SU-DHL-6 (cell line): ENCODE measurements at regions not wholly inside any gene's neighbourhood (a gene's known extent, or its start where the extent isn't known, plus 50 kb on each side); places are given as distances from the start of the nearest gene placed in this dataset.

Experiments
- H2AFZ ChIP-seq: fragments of 200-600 bp; sonication (generic); 2 replicates; pipeline ENCODE4 v1.6.1; 2014; ENCODE audit warnings: low read depth, mild to moderate bottlenecking, moderate library complexity, mixed read lengths, antibody characterized with exemption, low read length; ENCODE audit not compliant: severe bottlenecking
- H3F3A ChIP-seq: fragments of 200-600 bp; shearing (Covaris generic); 2 replicates; pipeline ENCODE4 v1.6.0; 2016; ENCODE audit warnings: antibody characterized with exemption, mild to moderate bottlenecking; ENCODE audit not compliant: insufficient read depth
- H3K27ac ChIP-seq: fragments of 200-600 bp; sonication (generic); 2 replicates; pipeline ENCODE4 v1.5.1; 2016; ENCODE audit warnings: low read depth, mild to moderate bottlenecking, low read length, moderate library complexity, mixed read lengths
- H3K27me3 ChIP-seq: fragments of 200-600 bp; sonication (generic), shearing (Covaris generic); 2 replicates; pipeline ENCODE4 v1.6.0; 2014; ENCODE audit warnings: mild to moderate bottlenecking, low read length
- H3K36me3 ChIP-seq: fragments of 200-600 bp; sonication (generic); 2 replicates; pipeline ENCODE4 v1.6.1; 2014; ENCODE audit warnings: mild to moderate bottlenecking, low read length, mixed read lengths
- H3K4me2 ChIP-seq: fragments of 300-600, 200-600 bp; shearing (Covaris generic), sonication (generic); 2 replicates; pipeline ENCODE4 v1.6.0; 2014; ENCODE audit warnings: low read length, low read depth, mild to moderate bottlenecking; ENCODE audit not compliant: poor library complexity, severe bottlenecking
- H3K4me3 ChIP-seq: fragments of 200-600 bp; sonication (generic); 2 replicates; pipeline ENCODE4 v1.5.1; 2014; ENCODE audit warnings: antibody characterized with exemption, low read length, mild to moderate bottlenecking, mixed read lengths; ENCODE audit not compliant: insufficient read depth, poor library complexity, severe bottlenecking
- H3K79me2 ChIP-seq: fragments of 200-600 bp; sonication (generic); 2 replicates; pipeline ENCODE4 v1.6.1; 2014; ENCODE audit warnings: mild to moderate bottlenecking, low read length, moderate library complexity; ENCODE audit not compliant: insufficient read depth
- H3K9ac ChIP-seq: fragments of 200-600 bp; sonication (generic); 2 replicates; pipeline ENCODE4 v1.7.0; 2014; ENCODE audit warnings: mild to moderate bottlenecking, low read length
- H3K9me2 ChIP-seq: fragments of 200-600 bp; sonication (generic); replicated peaks from 2 replicates; pipeline ENCODE4 v1.6.1; 2014; ENCODE audit warnings: low read length; ENCODE audit not compliant: insufficient read depth
- H3K9me3 ChIP-seq: fragments of 200-600 bp; sonication (generic); 2 replicates; pipeline ENCODE4 v1.6.1; 2014; ENCODE audit warnings: low read length, mixed read lengths; ENCODE audit not compliant: insufficient read depth
- H4K20me1 ChIP-seq: fragments of 200-600 bp; sonication (generic); 2 replicates; pipeline ENCODE4 v1.6.1; 2014; ENCODE audit warnings: low read depth, mild to moderate bottlenecking, antibody characterized with exemption, low read length, moderate library complexity, mixed read lengths
- EZH2phosphoT487 ChIP-seq: fragments of 200-600 bp; sonication (generic), shearing (Covaris generic); conservative IDR thresholded peaks from 2 replicates; pipeline ENCODE4 v1.6.1; 2018; ENCODE audit warnings: mild to moderate bottlenecking, antibody characterized with exemption, low read length, moderate library complexity, mixed read lengths
- TF ChIP-seq, protein P1 (sequence below): fragments of 200-600 bp; sonication (generic); IDR thresholded peaks from one replicate; pipeline ENCODE4 v1.5.1; 2017; ENCODE audit warnings: antibody characterized with exemption, mild to moderate bottlenecking, low read length, moderate library complexity; ENCODE audit not compliant: insufficient read depth, poor library complexity, severe bottlenecking

DNA sequence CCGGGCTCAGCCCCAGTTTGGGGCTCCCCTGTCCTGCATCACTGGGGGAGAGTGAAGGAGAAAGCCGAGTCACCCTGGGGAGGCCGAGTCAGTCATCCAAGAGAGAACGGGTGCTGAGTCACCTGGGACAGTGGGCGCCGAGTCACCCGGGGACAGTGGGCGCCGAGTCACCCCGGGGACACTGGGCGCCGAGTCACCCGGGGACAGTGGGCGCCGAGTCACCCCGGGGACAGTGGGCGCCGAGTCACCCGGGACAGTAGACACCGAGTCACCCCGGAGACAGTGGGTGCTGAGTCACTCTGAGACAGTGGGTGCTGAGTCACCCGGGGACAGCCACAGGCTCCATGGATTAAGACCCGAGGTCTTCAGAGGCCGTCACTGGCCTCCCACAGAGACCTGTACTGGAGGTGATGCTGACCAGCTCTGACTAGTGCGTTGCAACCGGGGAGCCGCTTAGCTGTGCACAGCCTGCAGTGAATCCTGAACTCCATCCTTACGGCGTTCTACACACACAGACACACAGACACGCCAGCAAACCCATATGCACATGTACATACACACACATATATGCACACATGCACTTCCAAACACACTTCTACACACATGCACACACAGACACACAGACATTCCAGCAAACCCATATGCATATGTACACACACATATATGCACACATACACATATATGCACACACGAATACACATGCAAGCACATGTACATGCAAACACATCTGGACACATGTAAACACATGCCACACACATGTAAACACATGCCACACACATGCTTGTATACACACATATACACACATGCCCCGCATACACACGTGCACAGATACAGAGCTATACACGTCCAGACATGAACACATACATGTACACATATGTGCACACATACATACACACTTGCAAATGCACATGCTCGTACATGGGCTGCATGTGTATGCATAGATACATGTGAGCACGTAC, 64.9 kb upstream of the GALNT9 start:
- H2AFZ ChIP-seq = no peak overlapping the region
- H3F3A ChIP-seq = no peaks in the 10 kb centered on the region
- H3K27ac ChIP-seq = no peak overlapping the region
- H3K36me3 ChIP-seq = no peaks in the 10 kb centered on the region
- H3K79me2 ChIP-seq = no peaks in the 10 kb centered on the region
- H3K9ac ChIP-seq = no peak overlapping the region
- no peak overlapping the region for H3K4me3 ChIP-seq
- no peaks in the 10 kb centered on the region for H3K9me3 ChIP-seq
- no peak overlapping the region for H3K4me2 ChIP-seq
- no peak for TF ChIP-seq EZH2phosphoT487
- TF ChIP-seq, protein P1, sequence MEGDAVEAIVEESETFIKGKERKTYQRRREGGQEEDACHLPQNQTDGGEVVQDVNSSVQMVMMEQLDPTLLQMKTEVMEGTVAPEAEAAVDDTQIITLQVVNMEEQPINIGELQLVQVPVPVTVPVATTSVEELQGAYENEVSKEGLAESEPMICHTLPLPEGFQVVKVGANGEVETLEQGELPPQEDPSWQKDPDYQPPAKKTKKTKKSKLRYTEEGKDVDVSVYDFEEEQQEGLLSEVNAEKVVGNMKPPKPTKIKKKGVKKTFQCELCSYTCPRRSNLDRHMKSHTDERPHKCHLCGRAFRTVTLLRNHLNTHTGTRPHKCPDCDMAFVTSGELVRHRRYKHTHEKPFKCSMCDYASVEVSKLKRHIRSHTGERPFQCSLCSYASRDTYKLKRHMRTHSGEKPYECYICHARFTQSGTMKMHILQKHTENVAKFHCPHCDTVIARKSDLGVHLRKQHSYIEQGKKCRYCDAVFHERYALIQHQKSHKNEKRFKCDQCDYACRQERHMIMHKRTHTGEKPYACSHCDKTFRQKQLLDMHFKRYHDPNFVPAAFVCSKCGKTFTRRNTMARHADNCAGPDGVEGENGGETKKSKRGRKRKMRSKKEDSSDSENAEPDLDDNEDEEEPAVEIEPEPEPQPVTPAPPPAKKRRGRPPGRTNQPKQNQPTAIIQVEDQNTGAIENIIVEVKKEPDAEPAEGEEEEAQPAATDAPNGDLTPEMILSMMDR = no peak
- no peaks in the 10 kb centered on the region for H4K20me1 ChIP-seq
- no peaks in the 10 kb centered on the region for H3K9me2 ChIP-seq
- no peaks in the 10 kb centered on the region for H3K27me3 ChIP-seq

DNA sequence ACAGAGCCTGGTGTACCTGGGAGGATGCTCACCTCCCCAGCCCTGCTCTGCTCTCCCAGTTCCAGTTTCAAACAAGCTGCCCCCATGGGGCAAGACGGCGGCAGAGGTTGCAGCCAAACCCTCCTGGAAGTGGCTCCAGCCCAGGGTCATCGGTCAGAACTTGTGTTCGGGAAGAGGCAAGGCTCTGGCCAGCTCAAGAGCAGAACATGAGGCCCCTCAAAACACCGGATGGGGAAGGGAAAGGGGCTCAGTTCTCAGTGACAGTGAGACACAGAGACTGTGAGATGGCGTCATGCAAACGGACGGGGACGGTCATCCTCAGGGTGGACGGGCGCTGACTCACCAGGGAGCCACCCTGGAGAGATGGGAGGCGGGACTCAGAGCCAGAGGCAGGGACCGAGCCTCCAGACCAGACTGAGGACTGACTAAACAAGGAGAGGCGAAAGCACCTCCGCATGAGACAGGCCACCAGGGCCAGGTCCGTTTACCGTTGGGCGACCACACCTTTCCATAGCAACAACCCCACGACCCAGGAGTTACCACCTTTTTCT, 63.9 kb upstream of the GALNT9 start:
- H2AFZ ChIP-seq = no peak overlapping the region
- no peaks in the 10 kb centered on the region for H4K20me1 ChIP-seq
- no peaks in the 10 kb centered on the region for H3K27me3 ChIP-seq
- H3K27ac ChIP-seq = no peak overlapping the region
- no peak for TF ChIP-seq EZH2phosphoT487
- TF ChIP-seq, protein P1 = no peak
- no peaks in the 10 kb centered on the region for H3K9me3 ChIP-seq
- H3K79me2 ChIP-seq = no peaks in the 10 kb centered on the region
- no peak overlapping the region for H3K4me2 ChIP-seq
- H3K4me3 ChIP-seq = no peak overlapping the region
- H3K9ac ChIP-seq = no peak overlapping the region
- no peaks in the 10 kb centered on the region for H3F3A ChIP-seq
- H3K9me2 ChIP-seq = no peaks in the 10 kb centered on the region
- H3K36me3 ChIP-seq = no peaks in the 10 kb centered on the region

DNA sequence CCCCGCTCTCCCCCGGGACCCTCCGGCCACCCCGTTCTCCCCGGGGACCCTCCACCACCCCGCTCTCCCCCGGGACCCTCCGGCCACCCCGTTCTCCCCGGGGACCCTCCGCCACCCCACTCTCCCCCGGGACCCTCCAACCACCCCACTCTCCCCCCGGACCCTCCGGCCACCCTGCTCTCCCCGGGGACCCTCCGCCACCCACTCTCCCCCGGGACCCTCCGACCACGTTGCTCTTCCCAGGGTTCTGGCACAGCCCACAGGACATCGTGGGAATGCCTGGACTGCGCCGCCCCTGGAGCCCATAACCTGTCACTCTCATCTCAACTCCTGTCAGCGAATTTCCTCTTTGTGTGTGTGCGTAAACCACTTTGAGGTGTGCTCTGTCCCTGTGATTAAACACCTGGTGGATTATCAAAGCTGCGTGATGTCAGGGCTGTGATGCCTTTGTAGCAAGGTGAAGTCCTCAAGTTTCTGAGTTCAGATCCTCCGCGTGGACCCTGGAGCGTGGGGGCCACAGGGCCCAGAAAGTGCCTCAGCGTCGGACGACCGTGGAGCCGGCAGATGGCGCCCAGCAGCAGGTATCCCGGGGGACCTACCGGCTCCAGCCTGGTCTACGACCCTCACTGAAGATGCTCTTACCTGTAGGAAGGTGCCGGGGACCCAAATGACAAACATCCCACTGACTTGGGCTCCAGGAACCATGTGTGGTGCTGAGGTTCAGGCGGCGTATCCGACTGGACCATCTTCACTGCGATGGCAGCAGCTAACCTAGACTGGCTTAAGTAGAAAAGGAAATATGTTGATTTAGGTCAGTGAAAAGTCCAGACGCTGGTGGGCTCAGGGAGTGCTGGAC, 63.2 kb upstream of the GALNT9 start:
- Histone ChIP-seq H3F3A (no peaks in the 10 kb centered on the region), H3K27ac (no peak overlapping the region), H3K27me3 (no peaks in the 10 kb centered on the region), H3K4me3 (no peak overlapping the region), H3K9me3 (no peaks in the 10 kb centered on the region), H3K36me3 (no peaks in the 10 kb centered on the region), H2AFZ (no peak overlapping the region), H3K9me2 (no peaks in the 10 kb centered on the region), H3K79me2 (no peaks in the 10 kb centered on the region), H3K4me2 (no peak overlapping the region), H4K20me1 (no peaks in the 10 kb centered on the region), H3K9ac (no peak overlapping the region)
- TF ChIP-seq, protein P1 = no peak
- no peak for TF ChIP-seq EZH2phosphoT487
